ENCODE measurements at regions not wholly inside any gene's neighbourhood (a gene's known extent, or its start where the extent isn't known, plus 50 kb on each side); places are given as distances from the start of the nearest gene placed in this dataset.

GRCh38 chr16:80208015-80208414 is 332.8 kb upstream of the DYNLRB2 start:
- no peak for DNase-seq (ENCODE audit: low spot score)
- peaks cover 4% of the 10 kb centered on the region for H3K27me3 Mint-ChIP-seq (ENCODE audit: low read depth)
- no peaks in the 10 kb centered on the region for H3K36me3 Mint-ChIP-seq (ENCODE audit: low read depth)
- no peak overlapping the region for H3K4me3 Mint-ChIP-seq (ENCODE audit: unreplicated experiment)
- no peaks in the 10 kb centered on the region for H3K9me3 Mint-ChIP-seq (ENCODE audit: low read depth)
- H3K4me1 Mint-ChIP-seq (ENCODE audit: low read depth): peaks cover 2% of the 10 kb centered on the region
- no peak overlapping the region for H3K27ac Mint-ChIP-seq (ENCODE audit: unreplicated experiment)
- no peak for TF ChIP-seq CTCF (IDR thresholded peaks at IDR 0.05)

- Mint-ChIP-seq H3K36me3 (ENCODE audit: low read depth) (no peaks in the 10 kb centered on the region), H3K27me3 (ENCODE audit: low read depth) (no peaks in the 10 kb centered on the region), H3K9me3 (ENCODE audit: low read depth) (no peaks in the 10 kb centered on the region), H3K4me1 (ENCODE audit: low read depth) (peaks cover 16% of the 10 kb centered on the region), H3K27ac (ENCODE audit: unreplicated experiment) (no peak overlapping the region), H3K4me3 (ENCODE audit: unreplicated experiment) (no peak overlapping the region)
- no peak for DNase-seq (ENCODE audit: low spot score)
- TF ChIP-seq CTCF (IDR thresholded peaks at IDR 0.05): no peak
Measured at GRCh38 chr16:80203821-80204220, 337.0 kb upstream of the DYNLRB2 start.

GRCh38 chr16:80202831-80203413 is 337.9 kb upstream of the DYNLRB2 start:
- no peak for TF ChIP-seq CTCF (IDR thresholded peaks at IDR 0.05)
- peaks cover 25% of the 10 kb centered on the region for H3K4me1 Mint-ChIP-seq (ENCODE audit: low read depth)

GRCh38 chr16:80200079-80200478 is 340.7 kb upstream of the DYNLRB2 start:
- DNase-seq (ENCODE audit: low spot score): no peak
- Mint-ChIP-seq H3K27me3 (ENCODE audit: low read depth) (no peaks in the 10 kb centered on the region), H3K4me1 (ENCODE audit: low read depth) (peaks cover 30% of the 10 kb centered on the region), H3K4me3 (ENCODE audit: unreplicated experiment) (no peak overlapping the region), H3K9me3 (ENCODE audit: low read depth) (no peaks in the 10 kb centered on the region), H3K27ac (ENCODE audit: unreplicated experiment) (no peak overlapping the region), H3K36me3 (ENCODE audit: low read depth) (no peaks in the 10 kb centered on the region)
- no peak for TF ChIP-seq CTCF (IDR thresholded peaks at IDR 0.05)

More at GRCh38 chr16:80202831-80203413, 337.9 kb upstream of the DYNLRB2 start:
- Mint-ChIP-seq H3K27me3 (ENCODE audit: low read depth) (no peaks in the 10 kb centered on the region), H3K36me3 (ENCODE audit: low read depth) (no peaks in the 10 kb centered on the region), H3K9me3 (ENCODE audit: low read depth) (no peaks in the 10 kb centered on the region), H3K27ac (ENCODE audit: unreplicated experiment) (no peak overlapping the region), H3K4me3 (ENCODE audit: unreplicated experiment) (no peak overlapping the region)
- DNase-seq (ENCODE audit: low spot score): no peak

GRCh38 chr16:80199614-80200013 is 341.2 kb upstream of the DYNLRB2 start:
- Mint-ChIP-seq H3K36me3 (ENCODE audit: low read depth) (no peaks in the 10 kb centered on the region), H3K27ac (ENCODE audit: unreplicated experiment) (no peak overlapping the region), H3K9me3 (ENCODE audit: low read depth) (no peaks in the 10 kb centered on the region), H3K4me1 (ENCODE audit: low read depth) (peaks cover 30% of the 10 kb centered on the region), H3K27me3 (ENCODE audit: low read depth) (no peaks in the 10 kb centered on the region), H3K4me3 (ENCODE audit: unreplicated experiment) (no peak overlapping the region)
- no peak for TF ChIP-seq CTCF (IDR thresholded peaks at IDR 0.05)
- no peak for DNase-seq (ENCODE audit: low spot score)
